BJ (cell line): ENCODE measurements at regions not wholly inside any gene's neighbourhood (a gene's known extent, or its start where the extent isn't known, plus 50 kb on each side); places are given as distances from the start of the nearest gene placed in this dataset.

Source experiments
- CTCF ChIA-PET: fragments of 350-600 bp; formaldehyde crosslinking; extraction: SDS; loops from one replicate; lab custom pipeline; 2021; ENCODE audit warnings: antibody characterized with exemption, inconsistent platforms; lab: Yijun Ruan, JAX
- POLR2A ChIA-PET: fragments of 300-600 bp; sonication (Branson Sonifier 250); formaldehyde crosslinking; extraction: SDS; loops from one replicate; lab custom pipeline; 2021; ENCODE audit warnings: antibody characterized with exemption; lab: Charles Lee
- DNase-seq: peaks from one replicate; pipeline ENCODE4 v3.0.0-alpha.2; 2011; ENCODE audit warnings: low read depth
- H3K27me3 ChIP-seq: 2 replicates; pipeline ENCODE4 v1.6.0; 2011; ENCODE audit warnings: low read length; ENCODE audit not compliant: control insufficient read depth, insufficient read depth
- H3K36me3 ChIP-seq: 2 replicates; pipeline ENCODE4 v1.5.1; 2011; ENCODE audit warnings: low read length; ENCODE audit not compliant: control insufficient read depth, insufficient read depth
- H3K4me3 ChIP-seq: 2 replicates; pipeline ENCODE4 v1.5.1; 2011; ENCODE audit warnings: low read depth, mild to moderate bottlenecking, control low read depth, low read length
- TF ChIP-seq, protein P1 (sequence below): IDR thresholded peaks from 2 replicates; pipeline ENCODE4 v1.5.1; 2011; ENCODE audit warnings: low read depth, mild to moderate bottlenecking, control low read depth, inconsistent platforms, low read length, moderate library complexity; ENCODE audit not compliant: insufficient read depth

DNA sequence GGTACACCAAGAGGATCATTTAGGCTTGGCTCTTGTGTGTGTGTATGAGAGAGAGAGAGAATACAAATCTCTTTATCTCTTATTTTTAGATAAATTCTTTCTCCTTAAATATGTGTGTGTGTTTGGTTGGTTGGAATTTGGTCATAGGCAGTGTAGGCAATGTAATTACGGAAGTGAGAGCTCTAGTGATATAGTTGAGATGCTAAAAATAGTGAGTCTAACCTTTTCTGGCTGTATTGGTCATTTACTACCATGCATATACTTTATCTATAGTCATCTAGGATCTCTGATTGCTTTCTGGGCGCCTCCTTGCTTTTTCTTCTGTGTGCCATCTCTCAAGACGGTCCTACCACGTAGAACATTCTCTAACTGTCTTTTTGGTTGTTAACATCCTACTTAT lies 250.2 kb downstream of the NUF2 start:
- CTCF ChIA-PET = no interaction called here
- POLR2A ChIA-PET = no interaction called here

DNA sequence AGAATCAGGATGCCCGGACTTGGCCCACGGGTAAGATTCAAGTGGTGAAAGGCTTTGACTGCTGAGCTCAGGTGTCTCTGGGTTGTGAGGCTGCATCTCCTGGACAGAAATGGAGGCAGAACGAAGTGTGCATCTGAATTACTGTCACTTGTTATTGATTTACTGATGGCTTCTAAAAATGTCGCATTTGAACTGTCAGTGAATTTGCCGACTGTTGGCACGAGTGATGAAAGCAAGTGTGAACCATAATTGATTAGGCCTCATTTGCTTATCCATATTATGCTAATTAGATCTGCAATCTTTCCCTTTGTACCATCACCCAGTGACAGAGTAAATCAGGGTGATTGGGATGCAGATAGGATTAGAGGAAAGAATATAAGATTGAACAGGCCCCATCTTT lies 252.4 kb downstream of the NUF2 start:
- CTCF ChIA-PET = no interaction called here
- TF ChIP-seq, protein P1, sequence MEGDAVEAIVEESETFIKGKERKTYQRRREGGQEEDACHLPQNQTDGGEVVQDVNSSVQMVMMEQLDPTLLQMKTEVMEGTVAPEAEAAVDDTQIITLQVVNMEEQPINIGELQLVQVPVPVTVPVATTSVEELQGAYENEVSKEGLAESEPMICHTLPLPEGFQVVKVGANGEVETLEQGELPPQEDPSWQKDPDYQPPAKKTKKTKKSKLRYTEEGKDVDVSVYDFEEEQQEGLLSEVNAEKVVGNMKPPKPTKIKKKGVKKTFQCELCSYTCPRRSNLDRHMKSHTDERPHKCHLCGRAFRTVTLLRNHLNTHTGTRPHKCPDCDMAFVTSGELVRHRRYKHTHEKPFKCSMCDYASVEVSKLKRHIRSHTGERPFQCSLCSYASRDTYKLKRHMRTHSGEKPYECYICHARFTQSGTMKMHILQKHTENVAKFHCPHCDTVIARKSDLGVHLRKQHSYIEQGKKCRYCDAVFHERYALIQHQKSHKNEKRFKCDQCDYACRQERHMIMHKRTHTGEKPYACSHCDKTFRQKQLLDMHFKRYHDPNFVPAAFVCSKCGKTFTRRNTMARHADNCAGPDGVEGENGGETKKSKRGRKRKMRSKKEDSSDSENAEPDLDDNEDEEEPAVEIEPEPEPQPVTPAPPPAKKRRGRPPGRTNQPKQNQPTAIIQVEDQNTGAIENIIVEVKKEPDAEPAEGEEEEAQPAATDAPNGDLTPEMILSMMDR = no peak
- Histone ChIP-seq H3K4me3 (no peak overlapping the region), H3K36me3 (no peaks in the 10 kb centered on the region), H3K27me3 (no peaks in the 10 kb centered on the region)
- no peak for DNase-seq
- POLR2A ChIA-PET = no interaction called here

More for the DNA sequence above, 250.2 kb downstream of the NUF2 start:
- Histone ChIP-seq H3K4me3 (no peak overlapping the region), H3K36me3 (no peaks in the 10 kb centered on the region), H3K27me3 (no peaks in the 10 kb centered on the region)
- TF ChIP-seq, protein P1 = no peak
- DNase-seq = no peak

DNA sequence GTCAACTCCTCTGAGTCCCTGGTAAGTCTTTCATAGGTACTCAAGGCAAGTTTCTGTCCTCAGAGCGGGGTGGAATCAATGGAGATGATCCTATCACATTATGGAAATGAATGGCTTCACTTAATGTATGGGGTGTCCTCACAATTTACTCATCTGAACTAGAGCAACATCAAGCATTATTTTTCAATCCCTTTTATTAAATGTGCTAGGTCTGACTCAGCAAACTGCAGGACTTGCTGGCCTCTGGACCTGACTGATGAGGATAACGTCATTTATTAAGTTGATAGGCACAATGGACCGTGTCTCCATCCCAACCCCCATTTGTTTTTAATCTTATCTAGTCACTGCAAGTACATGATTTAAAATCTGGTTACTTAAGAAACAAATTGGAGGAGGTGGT lies 259.2 kb downstream of the NUF2 start:
- TF ChIP-seq, protein P1 = no peak
- no peaks in the 10 kb centered on the region for H3K27me3 ChIP-seq
- H3K36me3 ChIP-seq = no peaks in the 10 kb centered on the region
- ChIA-PET POLR2A (no interaction called here), CTCF (no interaction called here)
- H3K4me3 ChIP-seq = no peak overlapping the region
- DNase-seq = no peak

DNA sequence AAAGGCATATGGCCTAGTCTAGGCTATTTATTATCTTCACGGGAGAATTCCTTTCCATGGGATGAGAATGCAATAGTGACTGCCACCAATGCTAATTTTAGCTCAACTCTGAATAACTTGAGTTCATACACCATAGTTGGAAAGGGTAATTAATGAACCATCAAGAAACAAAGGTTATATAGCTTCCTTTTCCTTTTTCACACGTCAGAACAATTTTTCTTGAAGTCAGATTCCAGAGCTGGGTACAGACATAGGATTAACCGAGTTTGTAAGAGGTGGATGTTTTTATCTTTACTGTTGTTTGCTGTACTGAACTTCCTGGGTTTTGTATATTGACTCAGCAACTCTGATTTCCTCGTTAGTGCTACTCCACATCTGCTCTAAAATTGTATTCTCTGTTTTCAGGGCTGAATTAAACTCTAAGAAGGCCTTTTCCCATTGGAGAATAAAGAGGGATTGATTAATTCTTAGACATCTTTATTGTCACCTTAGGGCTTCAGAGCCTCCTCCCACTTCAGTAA lies 262.0 kb downstream of the NUF2 start:
- no peak for DNase-seq
- no peaks in the 10 kb centered on the region for H3K27me3 ChIP-seq
- H3K4me3 ChIP-seq = no peak overlapping the region
- POLR2A ChIA-PET = no interaction called here
- H3K36me3 ChIP-seq = no peaks in the 10 kb centered on the region
- TF ChIP-seq, protein P1 = no peak
- CTCF ChIA-PET = no interaction called here

DNA sequence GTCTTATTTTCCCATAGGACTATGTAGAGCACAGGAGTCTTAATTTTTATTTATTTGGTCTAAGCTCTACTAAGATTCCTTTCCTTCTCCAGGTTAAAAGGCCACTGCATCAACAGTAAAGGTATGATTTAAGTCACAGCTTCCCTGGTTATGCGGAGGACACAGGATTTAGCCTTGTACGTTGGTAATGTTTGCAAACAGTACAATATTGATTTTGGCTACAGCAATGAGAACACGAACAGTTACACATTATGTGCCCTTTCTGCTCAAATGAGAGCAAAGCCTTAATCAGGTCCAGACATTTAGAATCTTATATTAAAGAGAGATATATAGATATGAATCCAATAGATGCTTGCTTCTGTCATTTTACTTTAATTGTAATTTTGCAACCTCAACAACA lies 264.0 kb downstream of the NUF2 start:
- Histone ChIP-seq H3K27me3 (no peaks in the 10 kb centered on the region), H3K36me3 (no peaks in the 10 kb centered on the region), H3K4me3 (no peak overlapping the region)
- TF ChIP-seq, protein P1 = no peak
- POLR2A ChIA-PET = no interaction called here
- CTCF ChIA-PET = interaction anchor here (0.6 kb wide), 1 partner anchor 163 kb away, joined by 3 read pairs; no protein-coding TSS in a partner anchor
- no peak for DNase-seq
